ENCODE measurements at regions not wholly inside any gene's neighbourhood (a gene's known extent, or its start where the extent isn't known, plus 50 kb on each side); places are given as distances from the start of the nearest gene placed in this dataset.
A peak's percentile ranks its signal among the peaks of the same experiment; 100 is the strongest.

DNA sequence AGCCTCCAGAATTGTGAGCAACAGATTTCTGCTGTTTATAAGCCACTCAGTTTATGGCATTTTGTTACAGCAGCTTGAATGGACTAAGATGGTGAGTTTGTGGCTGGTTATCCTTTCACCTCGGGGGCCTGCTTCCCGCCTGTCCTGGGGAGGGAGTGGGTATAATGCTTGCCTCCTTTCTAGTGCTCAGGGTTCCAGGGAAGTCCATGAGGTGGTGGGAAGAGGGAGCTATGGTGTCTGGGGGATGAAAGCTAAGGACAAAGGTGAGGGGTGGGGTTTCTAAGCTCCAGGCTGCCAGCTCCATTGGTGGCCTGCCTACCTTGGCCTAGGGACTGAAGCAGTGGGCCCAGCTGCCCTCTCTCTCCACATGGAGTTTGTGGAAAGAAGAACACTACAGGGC, 50.2 kb upstream of the SDK2 start:
- no peaks in the 10 kb centered on the region for H3K36me3 Mint-ChIP-seq
- no peaks in the 10 kb centered on the region for H3K27me3 Mint-ChIP-seq
- H3K4me3 Mint-ChIP-seq, result no peak overlapping the region
- H3K4me1 Mint-ChIP-seq, result peaks cover 0 to 9% (median 1%) of the 10 kb centered on the region in 4 donors
- no peak for DNase-seq
- POLR2A ChIA-PET, result interaction anchor here (0.7 kb wide), 1 partner anchor 44 kb away, joined by 3 read pairs; no protein-coding TSS in a partner anchor
- peak overlapping the region in 1 of 10 donors; percentile 37 for H3K27ac Mint-ChIP-seq
- H3K9me3 Mint-ChIP-seq, result peaks cover 0 to 3% (median 0%) of the 10 kb centered on the region in 9 donors
- no peak for ATAC-seq

DNA sequence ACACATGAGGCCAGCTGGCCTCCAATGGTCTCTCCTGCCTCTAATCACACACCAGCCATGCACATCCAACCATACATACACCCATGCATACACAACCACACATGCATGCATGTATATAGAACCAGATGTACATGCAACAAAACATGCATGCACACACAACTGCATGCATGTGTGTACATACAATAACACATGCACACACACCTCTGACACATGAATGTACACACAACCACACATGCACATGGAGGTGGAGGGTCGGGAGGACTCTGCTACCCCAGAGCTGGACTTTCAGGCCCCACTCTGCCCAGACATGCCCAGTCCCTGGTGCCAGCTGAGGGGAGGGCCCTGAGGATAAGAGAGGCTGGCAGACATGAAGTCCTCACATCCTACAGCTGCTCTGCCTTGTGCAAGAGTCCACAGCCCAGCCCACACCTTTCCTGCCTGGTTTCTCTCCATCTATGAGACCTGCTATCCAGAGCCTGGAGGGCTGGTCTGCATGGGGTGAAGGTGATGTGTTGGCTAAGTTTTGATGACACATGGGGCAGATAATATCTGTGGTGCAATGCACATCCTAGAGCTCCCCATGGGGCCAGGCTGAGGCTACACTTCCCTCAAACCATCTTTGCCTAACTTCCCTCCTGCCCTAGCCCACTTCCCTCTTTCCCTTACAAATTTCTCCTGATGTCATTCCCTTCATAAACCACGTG, 50.9 kb upstream of the SDK2 start:
- peaks cover 0 to 3% (median 0%) of the 10 kb centered on the region in 9 donors for H3K9me3 Mint-ChIP-seq
- DNase-seq (no peak), ATAC-seq (no peak)
- no peaks in the 10 kb centered on the region for H3K27me3 Mint-ChIP-seq
- peaks cover 0 to 9% (median 1%) of the 10 kb centered on the region in 4 donors for H3K4me1 Mint-ChIP-seq
- no peak overlapping the region for H3K4me3 Mint-ChIP-seq
- POLR2A ChIA-PET, result no interaction called here
- H3K27ac Mint-ChIP-seq, result no peak overlapping the region
- H3K36me3 Mint-ChIP-seq, result no peaks in the 10 kb centered on the region

DNA sequence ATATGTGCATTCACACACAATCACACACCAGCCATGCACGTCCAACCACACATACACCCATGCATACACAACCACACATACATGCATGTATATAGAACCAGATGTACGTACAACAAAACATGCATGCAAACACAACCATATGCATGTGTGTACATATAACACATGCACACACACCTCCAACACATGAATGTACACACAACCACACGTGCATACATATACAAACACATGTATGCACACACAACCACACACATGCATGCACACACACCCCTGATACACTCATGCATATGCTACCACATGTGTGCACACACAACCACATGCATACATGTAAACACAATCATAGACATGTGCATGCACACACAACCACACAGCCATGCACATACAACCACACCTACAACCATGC, 52.0 kb upstream of the SDK2 start:
- Mint-ChIP-seq H3K27ac (no peak overlapping the region), H3K4me3 (no peak overlapping the region), H3K36me3 (no peaks in the 10 kb centered on the region), H3K9me3 (peaks cover 0 to 3% (median 0%) of the 10 kb centered on the region in 9 donors), H3K4me1 (peaks cover 0 to 9% (median 1%) of the 10 kb centered on the region in 4 donors), H3K27me3 (peaks cover 0 to 2% (median 0%) of the 10 kb centered on the region in 5 donors)
- POLR2A ChIA-PET, result no interaction called here
- no peak for ATAC-seq
- no peak for DNase-seq

DNA sequence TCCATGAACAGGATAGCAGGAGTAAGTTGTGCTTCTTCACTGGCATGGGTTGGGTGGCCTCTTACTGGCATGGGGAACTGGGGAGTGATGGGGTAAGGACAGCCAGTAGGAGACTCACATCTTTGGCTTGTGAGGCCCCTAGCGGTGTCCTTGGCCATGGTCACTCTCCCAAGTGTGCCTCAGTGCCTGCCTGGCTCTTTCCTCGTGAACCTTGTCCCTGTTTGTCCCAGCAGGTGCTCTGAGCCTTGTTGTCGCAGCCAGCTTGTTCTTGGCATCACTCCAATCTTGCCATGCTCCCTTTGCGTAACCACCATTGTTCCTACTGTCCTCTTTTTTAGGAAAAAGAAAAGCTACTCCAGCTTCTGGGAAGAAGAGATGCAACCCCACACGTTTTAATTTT, 53.6 kb upstream of the SDK2 start:
- Mint-ChIP-seq H3K4me1 (peaks cover 0 to 7% (median 0%) of the 10 kb centered on the region in 4 donors), H3K27ac (peak overlapping the region in 1 of 10 donors; percentile 70), H3K4me3 (no peak overlapping the region), H3K27me3 (peaks cover 0 to 2% (median 0%) of the 10 kb centered on the region in 5 donors), H3K9me3 (peaks cover 0 to 3% (median 0%) of the 10 kb centered on the region in 9 donors), H3K36me3 (peaks cover 0 to 2% (median 0%) of the 10 kb centered on the region in 3 donors)
- POLR2A ChIA-PET, result no interaction called here
- DNase-seq, result no peak
- ATAC-seq, result no peak

DNA sequence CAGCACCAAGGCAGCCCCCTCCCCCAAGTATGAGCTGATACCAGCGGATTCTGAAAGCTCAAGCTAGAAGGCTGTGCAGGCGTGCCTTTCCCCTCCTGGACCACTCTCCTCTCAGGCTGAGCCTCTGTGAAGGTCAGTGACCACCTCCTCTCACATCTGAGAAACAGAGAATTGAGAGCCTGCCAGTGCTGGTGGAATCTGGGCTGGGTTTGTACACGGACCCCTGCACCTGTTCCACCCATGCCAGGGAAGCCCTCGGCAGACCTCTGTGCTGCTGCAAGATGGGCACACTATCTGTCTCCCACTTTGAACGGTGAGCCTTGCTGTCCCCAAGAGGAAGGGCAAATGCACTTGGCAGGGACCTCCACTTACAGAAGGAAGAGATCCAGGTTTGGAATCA, 54.7 kb upstream of the SDK2 start:
- peaks cover 0 to 8% (median 0%) of the 10 kb centered on the region in 4 donors for H3K4me1 Mint-ChIP-seq
- H3K27me3 Mint-ChIP-seq, result peaks cover 0 to 2% (median 0%) of the 10 kb centered on the region in 5 donors
- ATAC-seq (no peak), DNase-seq (peak in 1 of 10 donors; percentile 3)
- no peak overlapping the region for H3K4me3 Mint-ChIP-seq
- peaks cover 0 to 2% (median 0%) of the 10 kb centered on the region in 3 donors for H3K36me3 Mint-ChIP-seq
- no peak overlapping the region for H3K27ac Mint-ChIP-seq
- H3K9me3 Mint-ChIP-seq, result peaks cover 0 to 2% (median 0%) of the 10 kb centered on the region in 9 donors
- POLR2A ChIA-PET, result no interaction called here

DNA sequence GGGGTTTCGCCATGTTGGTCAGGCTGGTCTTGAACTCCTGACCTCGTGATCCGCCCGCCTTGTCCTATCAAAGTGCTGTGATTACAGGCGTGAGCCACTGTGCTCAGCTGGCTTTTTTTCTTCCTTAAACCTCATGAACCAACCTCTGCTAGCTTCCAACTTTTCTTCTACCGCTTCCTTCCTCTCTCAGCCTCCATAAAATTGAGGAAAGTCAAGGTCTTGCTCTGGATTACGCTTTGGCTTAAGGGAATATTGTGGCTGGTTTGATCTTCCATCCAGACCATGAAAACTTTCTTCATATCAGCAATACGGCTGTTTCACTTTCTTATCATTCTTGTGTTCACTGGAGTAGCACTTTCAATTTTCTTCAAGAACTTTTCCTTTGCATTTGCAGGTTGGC, 57.5 kb upstream of the SDK2 start:
- Mint-ChIP-seq H3K4me3 (no peak overlapping the region), H3K9me3 (no peaks in the 10 kb centered on the region), H3K4me1 (peaks cover 0 to 7% (median 3%) of the 10 kb centered on the region in 4 donors), H3K27ac (no peak overlapping the region), H3K27me3 (peaks cover 0 to 6% (median 0%) of the 10 kb centered on the region in 5 donors), H3K36me3 (peaks cover 0 to 2% (median 0%) of the 10 kb centered on the region in 3 donors)
- no peak for DNase-seq
- ATAC-seq, result no peak
- POLR2A ChIA-PET, result no interaction called here

DNA sequence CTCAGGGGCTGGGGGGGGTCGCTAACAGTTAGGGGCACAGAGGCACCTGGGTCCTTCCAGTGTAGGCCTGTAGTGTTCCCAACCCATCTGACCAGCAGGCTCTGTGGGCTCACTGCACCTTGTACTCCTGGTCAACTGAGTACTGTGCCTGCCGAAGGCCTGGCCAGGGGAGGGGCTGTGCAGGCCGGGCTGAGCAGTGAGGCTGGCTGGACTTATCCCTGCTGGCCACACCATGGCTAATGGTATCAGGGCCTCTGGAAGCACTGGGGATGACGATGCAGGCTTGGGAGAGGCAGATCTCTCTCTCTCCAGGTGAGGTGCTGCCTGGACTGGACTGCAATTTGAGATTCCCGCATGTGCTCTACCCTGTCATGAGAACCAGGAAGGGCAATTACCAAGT, 58.9 kb upstream of the SDK2 start:
- H3K9me3 Mint-ChIP-seq, result peaks cover 0 to 3% (median 0%) of the 10 kb centered on the region in 9 donors
- peaks cover 0 to 6% (median 0%) of the 10 kb centered on the region in 5 donors for H3K27me3 Mint-ChIP-seq
- H3K4me1 Mint-ChIP-seq, result peaks cover 0 to 7% (median 3%) of the 10 kb centered on the region in 4 donors
- DNase-seq (no peak), ATAC-seq (no peak)
- H3K4me3 Mint-ChIP-seq, result no peak overlapping the region
- peaks cover 0 to 4% (median 0%) of the 10 kb centered on the region in 3 donors for H3K36me3 Mint-ChIP-seq
- H3K27ac Mint-ChIP-seq, result no peak overlapping the region
- POLR2A ChIA-PET, result no interaction called here

DNA sequence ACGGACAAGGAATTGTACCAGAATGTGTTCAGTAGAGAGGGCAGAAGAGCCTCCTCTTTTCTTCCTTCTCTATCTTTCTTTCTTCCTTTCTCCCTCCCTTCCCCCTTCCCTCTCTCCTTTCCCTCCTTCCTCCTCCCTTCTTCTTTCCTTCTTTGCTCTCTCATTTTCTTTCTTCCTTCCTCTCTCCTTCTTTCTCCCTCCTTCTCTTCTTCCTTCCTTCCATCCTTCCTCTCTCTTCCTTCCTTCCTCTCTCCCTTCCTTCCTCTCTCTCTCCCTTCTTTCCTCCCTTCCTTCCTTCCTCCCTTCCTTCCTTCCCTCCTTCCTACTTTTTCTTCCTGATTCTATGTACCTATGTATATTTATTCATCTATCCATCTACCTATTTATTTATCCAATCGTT, 59.7 kb upstream of the SDK2 start:
- POLR2A ChIA-PET, result no interaction called here
- H3K27me3 Mint-ChIP-seq, result peaks cover 0 to 6% (median 0%) of the 10 kb centered on the region in 5 donors
- ATAC-seq (no peak), DNase-seq (no peak)
- H3K27ac Mint-ChIP-seq, result peak overlapping the region in 2 of 10 donors; percentile 28 to 71
- H3K36me3 Mint-ChIP-seq, result peaks cover 0 to 4% (median 0%) of the 10 kb centered on the region in 3 donors
- H3K4me1 Mint-ChIP-seq, result peaks cover 0 to 7% (median 3%) of the 10 kb centered on the region in 4 donors
- H3K4me3 Mint-ChIP-seq, result no peak overlapping the region
- peaks cover 0 to 3% (median 0%) of the 10 kb centered on the region in 9 donors for H3K9me3 Mint-ChIP-seq

DNA sequence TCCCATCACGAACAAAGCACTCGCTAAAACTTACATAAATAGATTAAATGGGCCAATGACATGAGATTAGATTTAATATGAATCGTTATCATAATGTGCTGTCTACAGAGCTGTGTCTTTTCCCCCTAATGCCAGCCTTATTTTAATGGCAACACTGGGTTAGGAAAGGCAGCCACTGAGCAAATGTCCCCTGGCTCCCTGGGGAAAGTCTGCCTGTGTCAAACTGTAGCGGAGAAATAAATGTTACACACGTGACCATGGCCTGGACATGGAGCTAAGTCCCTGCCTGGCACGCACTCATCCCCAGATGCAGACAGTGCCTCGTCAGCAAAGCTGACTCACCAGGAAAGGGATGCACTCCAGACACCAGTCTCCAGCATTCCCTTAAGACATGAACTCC, 61.3 kb upstream of the SDK2 start:
- Mint-ChIP-seq H3K27ac (no peak overlapping the region), H3K36me3 (peaks cover 0 to 4% (median 0%) of the 10 kb centered on the region in 3 donors), H3K27me3 (peaks cover 0 to 5% (median 0%) of the 10 kb centered on the region in 5 donors), H3K4me1 (peaks cover 8 to 19% (median 11%) of the 10 kb centered on the region in 4 donors), H3K4me3 (no peak overlapping the region), H3K9me3 (peaks cover 0 to 3% (median 0%) of the 10 kb centered on the region in 9 donors)
- POLR2A ChIA-PET, result no interaction called here
- ATAC-seq (no peak), DNase-seq (no peak)

DNA sequence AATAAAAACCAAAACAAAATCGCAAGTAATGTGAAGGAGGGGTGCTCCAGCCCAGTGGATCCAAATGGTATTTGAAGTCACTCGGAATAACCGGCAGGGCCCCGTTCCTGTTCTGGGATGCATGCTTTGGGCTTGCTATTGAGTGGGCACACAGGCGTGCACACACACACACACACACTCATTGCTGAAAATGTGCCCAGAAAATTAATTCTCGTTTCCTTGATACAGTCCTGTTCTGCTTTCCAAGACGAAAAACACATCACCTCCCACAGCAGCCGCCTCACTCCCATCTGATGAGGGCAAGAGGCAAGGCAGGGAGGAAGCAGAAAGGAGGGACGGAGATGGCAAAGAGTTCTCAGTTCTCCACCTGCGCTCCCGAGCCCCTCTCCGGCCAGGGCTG, 62.2 kb upstream of the SDK2 start:
- Mint-ChIP-seq H3K4me3 (no peak overlapping the region), H3K36me3 (peaks cover 0 to 4% (median 0%) of the 10 kb centered on the region in 3 donors), H3K27me3 (peaks cover 0 to 5% (median 0%) of the 10 kb centered on the region in 5 donors), H3K27ac (no peak overlapping the region), H3K4me1 (peaks cover 14 to 23% (median 16%) of the 10 kb centered on the region in 4 donors), H3K9me3 (peaks cover 0 to 3% (median 0%) of the 10 kb centered on the region in 9 donors)
- POLR2A ChIA-PET, result no interaction called here
- DNase-seq (no peak), ATAC-seq (no peak)

DNA sequence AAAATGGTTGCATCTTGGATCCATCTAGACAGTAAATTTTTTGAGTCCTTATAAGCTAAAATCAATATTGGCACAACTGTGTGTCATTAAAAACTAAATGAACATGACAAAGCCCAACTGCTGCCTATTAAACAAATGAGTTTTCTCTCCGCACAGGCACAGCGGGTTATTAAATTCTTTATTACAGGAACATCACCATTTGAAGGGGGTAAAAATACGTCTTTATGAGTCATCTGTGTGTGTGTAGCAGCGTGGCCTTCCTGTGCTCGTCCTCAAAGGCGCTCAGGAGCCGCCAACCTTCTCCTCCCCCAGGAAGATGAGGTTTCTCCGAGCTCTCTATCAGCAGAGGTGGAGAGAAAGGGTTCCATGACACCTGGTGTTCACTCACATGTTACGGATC, 62.6 kb upstream of the SDK2 start:
- Mint-ChIP-seq H3K27me3 (peaks cover 0 to 5% (median 2%) of the 10 kb centered on the region in 5 donors), H3K9me3 (peaks cover 0 to 3% (median 0%) of the 10 kb centered on the region in 9 donors), H3K4me1 (peaks cover 14 to 23% (median 18%) of the 10 kb centered on the region in 4 donors), H3K4me3 (no peak overlapping the region), H3K36me3 (peaks cover 0 to 2% (median 0%) of the 10 kb centered on the region in 3 donors), H3K27ac (no peak overlapping the region)
- ATAC-seq (no peak), DNase-seq (no peak)
- POLR2A ChIA-PET, result interaction anchor here (0.6 to 1.6 kb wide), 2 partner anchors 16 to 473 kb away, joined by 3 to 5 read pairs; no protein-coding TSS in a partner anchor

DNA sequence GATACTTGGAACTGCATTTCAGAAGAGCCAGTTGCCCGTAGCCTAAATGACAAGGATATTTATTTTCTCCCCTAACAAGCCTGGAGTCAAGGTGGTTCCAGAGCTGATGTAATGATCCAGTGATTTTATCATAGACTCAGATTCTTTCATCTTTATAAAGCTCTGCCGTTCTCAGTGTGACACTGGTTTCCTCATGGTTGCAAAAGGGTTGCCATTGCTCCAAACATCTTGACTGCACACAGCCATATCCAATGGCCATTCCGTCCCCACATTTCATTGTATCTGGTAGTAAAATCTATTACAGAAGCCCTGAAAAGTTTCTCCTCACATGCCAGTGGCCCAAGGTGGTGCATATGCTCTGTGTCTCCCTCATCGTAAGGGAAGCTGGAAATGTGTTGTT, 63.1 kb upstream of the SDK2 start:
- H3K4me3 Mint-ChIP-seq, result no peak overlapping the region
- no peak for ATAC-seq
- no peak for DNase-seq

DNA sequence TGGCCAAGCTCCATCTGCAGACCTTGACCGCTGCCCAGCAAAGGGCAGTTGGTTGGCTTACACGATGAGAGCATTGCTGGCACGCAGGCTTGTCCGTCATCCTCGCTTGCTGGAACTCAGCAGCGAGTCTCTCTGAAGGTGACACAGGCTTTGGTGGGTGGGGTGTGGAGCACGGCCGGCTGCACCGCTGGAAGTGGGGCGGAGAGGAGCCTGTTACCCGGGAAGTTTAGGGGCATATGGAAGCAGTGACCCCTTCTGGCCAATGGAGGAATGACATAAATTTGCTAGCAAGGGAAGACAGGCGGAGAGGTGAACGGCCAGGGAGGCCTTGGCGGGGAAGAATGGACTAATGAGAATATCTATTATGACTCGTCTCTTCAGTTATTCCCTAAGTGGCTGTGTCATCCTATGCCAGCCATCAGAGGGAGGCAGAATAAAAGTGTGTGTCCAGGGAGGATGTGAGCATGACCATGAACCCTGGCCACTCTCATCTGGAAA, 65.9 kb upstream of the SDK2 start:
- H3K36me3 Mint-ChIP-seq, result peaks cover 0 to 2% (median 0%) of the 10 kb centered on the region in 3 donors
- H3K27ac Mint-ChIP-seq, result peak overlapping the region in 5 of 10 donors; percentile 5 to 83 (median 15)
- peaks cover 0 to 2% (median 0%) of the 10 kb centered on the region in 5 donors for H3K27me3 Mint-ChIP-seq

More for the DNA sequence above, 63.1 kb upstream of the SDK2 start:
- Mint-ChIP-seq H3K27ac (no peak overlapping the region), H3K36me3 (peaks cover 0 to 2% (median 0%) of the 10 kb centered on the region in 3 donors), H3K9me3 (peaks cover 0 to 3% (median 0%) of the 10 kb centered on the region in 9 donors), H3K4me1 (peaks cover 14 to 23% (median 18%) of the 10 kb centered on the region in 4 donors), H3K27me3 (peaks cover 0 to 5% (median 2%) of the 10 kb centered on the region in 5 donors)
- POLR2A ChIA-PET, result interaction anchor here (0.6 to 1.6 kb wide), 3 partner anchors 15 to 473 kb away, joined by 3 to 5 read pairs (median 3); no protein-coding TSS in a partner anchor

More for the DNA sequence above, 65.9 kb upstream of the SDK2 start:
- ATAC-seq (peak; percentile 64 to 84), DNase-seq (peak; percentile 41 to 84 (median 66))
- POLR2A ChIA-PET, result interaction anchor here (1.0 to 3.0 kb wide), 4 partner anchors 12 to 280 kb away, joined by 3 to 12 read pairs (median 8); no protein-coding TSS in a partner anchor
- Mint-ChIP-seq H3K4me3 (no peak overlapping the region), H3K4me1 (peaks cover 10 to 19% (median 15%) of the 10 kb centered on the region in 4 donors), H3K9me3 (peaks cover 0 to 3% (median 0%) of the 10 kb centered on the region in 9 donors)
